Body of pancreas (tissue), 4 donors: ENCODE measurements at regions not wholly inside any gene's neighbourhood (a gene's known extent, or its start where the extent isn't known, plus 50 kb on each side); places are given as distances from the start of the nearest gene placed in this dataset.

Source experiments
- ATAC-seq: fragments of 150-250 bp; one replicate; pipeline ENCODE4 v1.9.1; 2016
- DNase-seq, 4 donors: peaks; one replicate each; pipeline ENCODE4 v3.0.0-alpha.2; 2019
- H3K27ac ChIP-seq, 4 donors: fragments of 200-600 bp; sonication (generic); 1 replicate in 3 of 4; 2 replicates in 1 of 4; pipeline versions ENCODE4 v1.5.1 to v1.6.1; 2016 to 2019; ENCODE audit warnings: mild to moderate bottlenecking in 1 of 4, mixed read lengths in 1 of 4, moderate library complexity in 1 of 4
- H3K27me3 ChIP-seq, 2 donors: fragments of 200-600 bp; sonication (generic); one replicate each; pipeline ENCODE4 v1.6.0; 2016; ENCODE audit warnings: mild to moderate bottlenecking in 1 of 2
- H3K36me3 ChIP-seq, 2 donors: fragments of 200-600 bp; sonication (generic); replicated peaks in 1 of 2; 2 replicates each; pipeline ENCODE4 v1.5.1; 2016; ENCODE audit warnings: low read depth in 2 of 2; ENCODE audit not compliant: insufficient read depth in 1 of 2
- H3K4me1 ChIP-seq: fragments of 200-600 bp; sonication (generic); one replicate; pipeline ENCODE4 v1.6.0; 2016
- H3K4me3 ChIP-seq, 2 donors: fragments of 200-600 bp; sonication (generic); 1 replicate in 1 of 2; 2 replicates in 1 of 2; pipeline ENCODE4 v1.5.1; 2016 to 2019
- H3K9me3 ChIP-seq, 3 donors: fragments of 200-600 bp; sonication (generic); 1 replicate in 2 of 3; 2 replicates in 1 of 3; pipeline ENCODE4 v1.5.1; 2016
- POLR2A ChIP-seq, 3 donors: fragments of 450-650 bp; IDR thresholded peaks; one replicate each; pipeline ENCODE4 v1.6.1; 2016; ENCODE audit warnings: antibody characterized with exemption in 3 of 3, mild to moderate bottlenecking in 2 of 3
- WGBS, 2 donors: methylation state at CpG; one replicate each; pipeline ENCODE4 v1.1.5; 2017; 5-methylcytosine and 5-hydroxymethylcytosine counted together
- intact Hi-C: fragments of 100-400 bp; cut with DNase I; formaldehyde crosslinking; loops from one replicate; pipeline ENCODE4 v1.15.1; 2023
- TF ChIP-seq, protein P1 (sequence below), 7 experiments: fragments of 450-650 bp in 4 of 7; fragments of 200-600 bp in 3 of 7; sonication (generic) in 3 of 7; IDR thresholded peaks; one replicate each; pipeline ENCODE4 v1.5.1; 2016 to 2019; ENCODE audit warnings: antibody characterized with exemption in 7 of 7

DNA sequence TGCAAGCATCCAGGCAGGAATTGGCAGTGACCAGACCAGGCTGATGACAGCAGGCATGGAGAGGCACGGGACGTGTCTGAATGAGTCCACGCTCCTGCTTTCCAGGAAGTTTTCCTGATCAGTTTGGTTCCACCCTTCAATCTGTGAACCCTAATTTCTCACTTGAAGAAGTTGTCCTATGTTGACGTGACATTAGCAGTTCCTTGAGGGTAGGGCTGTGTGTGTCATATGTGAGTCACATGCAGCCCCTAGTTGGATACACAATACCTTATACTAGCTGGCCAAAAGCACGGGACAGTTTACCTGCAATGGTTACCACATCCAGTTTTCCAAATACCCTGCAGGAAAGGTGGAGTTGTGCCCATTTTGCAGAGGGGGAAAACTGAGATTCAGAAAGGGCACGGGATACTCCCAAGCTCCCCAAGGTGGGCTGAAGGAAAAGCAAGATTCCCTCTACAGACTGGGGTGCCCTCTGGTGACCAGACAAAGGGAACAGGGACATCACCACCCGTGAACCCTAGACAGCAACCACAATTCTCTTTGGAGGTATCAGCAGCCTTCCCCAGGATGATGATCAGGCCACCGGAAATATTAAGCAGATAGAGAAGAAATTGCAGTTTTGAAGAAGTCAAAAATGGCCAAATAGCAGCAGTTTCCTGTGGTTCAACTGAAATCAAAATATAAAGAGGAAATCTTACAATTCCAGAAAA lies 194.5 kb downstream of the PHETA1 start:
- Histone ChIP-seq H3K4me3 (no peak overlapping the region), H3K27ac (no peak overlapping the region), H3K4me1 (no peaks in the 10 kb centered on the region), H3K9me3 (no peaks in the 10 kb centered on the region), H3K27me3 (no peaks in the 10 kb centered on the region), H3K36me3 (no peaks in the 10 kb centered on the region)
- intact Hi-C loops, result no loop called here
- WGBS, 2 donors, result 54 to 56% methylated on average over 8 of the region's 8 CpGs
- DNase-seq (peak in 1 of 4 donors; percentile 8), ATAC-seq (no peak)
- TF ChIP-seq, protein P1, sequence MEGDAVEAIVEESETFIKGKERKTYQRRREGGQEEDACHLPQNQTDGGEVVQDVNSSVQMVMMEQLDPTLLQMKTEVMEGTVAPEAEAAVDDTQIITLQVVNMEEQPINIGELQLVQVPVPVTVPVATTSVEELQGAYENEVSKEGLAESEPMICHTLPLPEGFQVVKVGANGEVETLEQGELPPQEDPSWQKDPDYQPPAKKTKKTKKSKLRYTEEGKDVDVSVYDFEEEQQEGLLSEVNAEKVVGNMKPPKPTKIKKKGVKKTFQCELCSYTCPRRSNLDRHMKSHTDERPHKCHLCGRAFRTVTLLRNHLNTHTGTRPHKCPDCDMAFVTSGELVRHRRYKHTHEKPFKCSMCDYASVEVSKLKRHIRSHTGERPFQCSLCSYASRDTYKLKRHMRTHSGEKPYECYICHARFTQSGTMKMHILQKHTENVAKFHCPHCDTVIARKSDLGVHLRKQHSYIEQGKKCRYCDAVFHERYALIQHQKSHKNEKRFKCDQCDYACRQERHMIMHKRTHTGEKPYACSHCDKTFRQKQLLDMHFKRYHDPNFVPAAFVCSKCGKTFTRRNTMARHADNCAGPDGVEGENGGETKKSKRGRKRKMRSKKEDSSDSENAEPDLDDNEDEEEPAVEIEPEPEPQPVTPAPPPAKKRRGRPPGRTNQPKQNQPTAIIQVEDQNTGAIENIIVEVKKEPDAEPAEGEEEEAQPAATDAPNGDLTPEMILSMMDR (IDR thresholded peaks at IDR 0.05), result peak in 3 of 7 experiments; percentile 26 to 42 (median 27)
- TF ChIP-seq POLR2A (IDR thresholded peaks at IDR 0.05), result no peak

DNA sequence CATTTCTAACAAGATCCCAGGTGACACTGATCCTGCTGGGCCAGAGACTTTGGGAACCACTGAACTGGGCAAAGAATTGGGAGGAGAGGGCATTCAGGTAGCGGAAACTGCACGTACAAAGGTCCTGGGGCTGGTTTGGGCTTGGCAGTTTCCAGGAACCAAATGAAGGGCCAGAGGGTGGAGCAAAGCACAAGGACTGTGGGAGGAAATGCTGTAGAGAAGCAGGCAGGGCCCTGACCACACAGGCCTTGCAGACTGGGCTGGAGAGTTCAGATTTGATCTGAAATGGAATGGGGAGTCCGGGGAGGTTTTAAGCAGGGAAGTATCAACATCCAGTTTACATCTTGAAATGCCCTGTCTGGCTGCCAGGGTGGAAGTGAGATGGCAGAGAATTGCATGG lies 195.1 kb downstream of the PHETA1 start:
- no peaks in the 10 kb centered on the region for H3K27me3 ChIP-seq
- intact Hi-C loops, result no loop called here

DNA sequence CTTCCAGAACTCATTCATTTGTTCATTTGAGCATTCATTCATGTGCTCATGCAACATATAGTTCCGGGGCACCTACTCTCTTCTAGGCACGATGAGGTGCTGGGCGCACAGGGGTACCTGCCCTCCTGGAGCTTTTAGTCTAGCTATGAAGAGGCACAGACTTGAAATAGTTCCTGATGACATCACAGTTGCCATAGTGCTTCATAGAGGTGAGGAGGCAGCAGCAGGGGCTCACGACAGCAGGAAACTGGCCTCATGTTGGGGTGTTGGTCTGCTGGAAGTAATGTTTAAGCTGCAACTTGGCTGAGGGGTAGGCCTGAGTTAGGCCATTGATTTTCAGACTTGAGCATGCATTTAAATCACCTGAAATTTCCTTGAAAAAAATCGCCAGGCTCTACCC lies 195.5 kb downstream of the PHETA1 start:
- Histone ChIP-seq H3K27ac (no peak overlapping the region), H3K9me3 (no peaks in the 10 kb centered on the region), H3K27me3 (no peaks in the 10 kb centered on the region), H3K4me3 (no peak overlapping the region), H3K36me3 (no peaks in the 10 kb centered on the region), H3K4me1 (no peaks in the 10 kb centered on the region)
- ATAC-seq (no peak), DNase-seq (no peak)
- intact Hi-C loops, result no loop called here
- TF ChIP-seq POLR2A (IDR thresholded peaks at IDR 0.05), result no peak
- TF ChIP-seq, protein P1 (IDR thresholded peaks at IDR 0.05), result no peak
- WGBS, 2 donors, result 74% methylated on average over 5 of the region's 5 CpGs

More for the DNA sequence above, 195.1 kb downstream of the PHETA1 start:
- no peak for TF ChIP-seq POLR2A (IDR thresholded peaks at IDR 0.05)
- ATAC-seq (no peak), DNase-seq (no peak)
- Histone ChIP-seq H3K9me3 (no peaks in the 10 kb centered on the region), H3K4me3 (no peak overlapping the region), H3K36me3 (no peaks in the 10 kb centered on the region), H3K27ac (no peak overlapping the region), H3K4me1 (no peaks in the 10 kb centered on the region)
- 60 to 92% methylated on average over 3 of the region's 3 CpGs for WGBS, 2 donors

DNA sequence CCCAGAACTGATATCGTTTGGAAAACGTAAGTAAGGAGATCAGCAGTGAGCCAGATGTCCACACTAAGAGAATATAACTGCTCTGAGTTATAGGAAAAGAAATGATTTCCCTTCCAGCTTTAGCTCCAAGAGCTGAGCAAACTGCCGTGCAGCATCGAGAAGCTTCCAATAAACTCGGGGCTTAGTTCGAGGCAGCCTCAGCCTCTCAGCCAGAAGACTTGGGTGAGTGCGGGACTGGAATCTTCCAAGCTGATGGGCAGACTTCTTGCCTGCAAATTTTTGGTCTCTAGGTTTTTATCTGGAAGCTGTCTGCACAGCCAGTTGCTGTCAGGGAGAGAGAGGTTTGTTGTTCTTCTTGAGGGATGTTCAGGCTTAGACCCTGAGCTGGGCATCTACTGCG lies 196.1 kb downstream of the PHETA1 start:
- no peaks in the 10 kb centered on the region for H3K9me3 ChIP-seq
- DNase-seq, result no peak
- intact Hi-C loops, result no loop called here
- no peaks in the 10 kb centered on the region for H3K36me3 ChIP-seq
- no peak overlapping the region for H3K4me3 ChIP-seq
- ATAC-seq, result no peak
- no peaks in the 10 kb centered on the region for H3K4me1 ChIP-seq
- 62 to 77% methylated on average over 8 of the region's 8 CpGs for WGBS, 2 donors
- TF ChIP-seq POLR2A (IDR thresholded peaks at IDR 0.05), result no peak
- TF ChIP-seq, protein P1 (IDR thresholded peaks at IDR 0.05), result no peak
- no peak overlapping the region for H3K27ac ChIP-seq
- H3K27me3 ChIP-seq, result no peaks in the 10 kb centered on the region

DNA sequence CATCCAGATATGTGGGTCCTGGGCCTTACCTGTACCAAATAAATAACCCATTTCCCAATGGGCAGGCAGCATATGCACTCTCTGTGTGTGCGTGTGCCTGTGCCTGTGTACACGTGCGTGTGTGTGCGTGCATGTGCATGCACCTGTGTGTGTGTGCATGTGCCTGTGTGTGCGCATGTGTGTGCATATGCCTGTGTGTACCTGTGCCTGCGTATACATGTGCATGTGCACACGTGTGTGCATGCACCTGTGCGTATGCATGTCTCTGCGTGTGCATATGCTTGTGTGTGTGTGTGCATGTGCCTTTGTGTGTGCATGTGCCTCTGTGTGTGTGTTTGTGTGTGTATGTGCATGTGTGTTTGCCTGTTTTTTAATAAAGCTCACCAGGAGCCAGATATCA lies 197.1 kb downstream of the PHETA1 start:
- H3K4me1 ChIP-seq, result no peaks in the 10 kb centered on the region
- no peaks in the 10 kb centered on the region for H3K9me3 ChIP-seq
- WGBS, 2 donors, result 77 to 81% methylated on average over 4 to 9 of the region's 9 CpGs
- intact Hi-C loops, result no loop called here
- no peak overlapping the region for H3K4me3 ChIP-seq
- TF ChIP-seq, protein P1 (IDR thresholded peaks at IDR 0.05), result no peak
- no peak for TF ChIP-seq POLR2A (IDR thresholded peaks at IDR 0.05)
- no peak for DNase-seq
- H3K27ac ChIP-seq, result no peak overlapping the region
- no peak for ATAC-seq
- H3K36me3 ChIP-seq, result no peaks in the 10 kb centered on the region
- H3K27me3 ChIP-seq, result no peaks in the 10 kb centered on the region
